H1 (cell line): ENCODE measurements at regions not wholly inside any gene's neighbourhood (a gene's known extent, or its start where the extent isn't known, plus 50 kb on each side); places are given as distances from the start of the nearest gene placed in this dataset.

Experiments used
- BCL11A ChIP-seq, 2 experiments: IDR thresholded peaks; one replicate each; pipeline ENCODE4 v1.6.1; 2011; ENCODE audit warnings: low read depth in 2 of 2, low read length in 2 of 2, mild to moderate bottlenecking in 2 of 2
- RBBP5 ChIP-seq: IDR thresholded peaks from 2 replicates; pipeline ENCODE4 v1.7.1; 2012; ENCODE audit warnings: low read depth, mild to moderate bottlenecking, inconsistent platforms, low read length, moderate library complexity, borderline replicate concordance
- TF ChIP-seq, protein P1 (sequence below): IDR thresholded peaks from 2 replicates; pipeline ENCODE4 v1.6.1; 2012; ENCODE audit warnings: low read length, inconsistent platforms

DNA sequence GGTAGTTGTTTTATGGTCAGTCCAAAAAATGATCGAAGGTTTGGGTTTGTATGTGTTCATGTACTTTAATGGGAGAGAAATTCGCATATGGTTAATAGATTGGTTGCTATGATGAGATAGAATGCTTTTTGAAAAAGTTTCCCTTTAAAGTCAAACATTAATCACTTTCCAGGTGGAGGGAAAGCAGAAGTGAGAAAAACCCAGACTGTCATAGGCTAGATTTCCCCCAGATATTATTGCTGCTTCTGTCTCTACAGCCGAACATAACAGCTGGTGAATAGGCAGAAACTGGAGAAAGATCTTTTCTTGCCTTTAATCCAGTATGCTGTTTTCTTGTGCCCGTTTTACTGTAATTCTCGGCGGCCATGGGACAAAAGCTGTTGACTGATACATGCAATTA lies 287.6 kb downstream of the SOX2 start (continued):
- TF ChIP-seq, protein P1, sequence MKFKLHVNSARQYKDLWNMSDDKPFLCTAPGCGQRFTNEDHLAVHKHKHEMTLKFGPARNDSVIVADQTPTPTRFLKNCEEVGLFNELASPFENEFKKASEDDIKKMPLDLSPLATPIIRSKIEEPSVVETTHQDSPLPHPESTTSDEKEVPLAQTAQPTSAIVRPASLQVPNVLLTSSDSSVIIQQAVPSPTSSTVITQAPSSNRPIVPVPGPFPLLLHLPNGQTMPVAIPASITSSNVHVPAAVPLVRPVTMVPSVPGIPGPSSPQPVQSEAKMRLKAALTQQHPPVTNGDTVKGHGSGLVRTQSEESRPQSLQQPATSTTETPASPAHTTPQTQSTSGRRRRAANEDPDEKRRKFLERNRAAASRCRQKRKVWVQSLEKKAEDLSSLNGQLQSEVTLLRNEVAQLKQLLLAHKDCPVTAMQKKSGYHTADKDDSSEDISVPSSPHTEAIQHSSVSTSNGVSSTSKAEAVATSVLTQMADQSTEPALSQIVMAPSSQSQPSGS, result no peak
- no peak for TF ChIP-seq RBBP5
- TF ChIP-seq BCL11A (IDR thresholded peaks at IDR 0.05; ENCODE audit: low read depth in 2 of 2, low read length in 2 of 2), result no peak
